ENCODE measurements at regions not wholly inside any gene's neighbourhood (a gene's known extent, or its start where the extent isn't known, plus 50 kb on each side); places are given as distances from the start of the nearest gene placed in this dataset.

DNA sequence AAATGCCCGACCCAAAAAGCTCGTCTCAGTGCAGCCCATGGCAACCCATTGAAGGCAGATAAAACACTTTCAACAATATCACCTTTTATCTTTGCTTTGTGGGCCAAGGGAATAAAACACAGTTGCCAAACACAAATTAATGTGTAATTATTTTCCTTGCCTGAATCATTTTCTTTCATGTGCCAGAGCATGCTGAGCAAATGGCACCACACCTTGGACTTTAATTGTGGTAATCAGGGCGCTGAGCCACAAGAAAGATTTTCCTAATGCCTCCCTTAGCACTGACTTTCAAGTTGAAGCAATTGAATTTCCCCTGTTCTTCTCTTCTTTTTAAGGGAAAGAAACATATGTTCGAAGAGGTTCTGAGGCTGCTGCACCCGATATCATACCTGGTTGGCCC is 297.1 kb upstream of the MSX2 start:
- no peak overlapping the region for H3K4me2 ChIP-seq (ENCODE audit: unreplicated experiment)
- H3K4me1 ChIP-seq (ENCODE audit: insufficient read depth) = no peaks in the 10 kb centered on the region
- no peaks in the 10 kb centered on the region for H3K79me2 ChIP-seq (ENCODE audit: insufficient read depth)
- no peaks in the 10 kb centered on the region for H3K9me3 ChIP-seq (ENCODE audit: low read depth)
- no peaks in the 10 kb centered on the region for H4K20me1 ChIP-seq (ENCODE audit: insufficient read depth)
- H3F3A ChIP-seq (ENCODE audit: insufficient read depth) = no peaks in the 10 kb centered on the region
- in situ Hi-C loops (cut with MboI) = no loop called here
- no peak for DNase-seq
- no peak overlapping the region for H3K4me3 ChIP-seq
- no peak overlapping the region for H2AFZ ChIP-seq
- peaks cover 12% of the 10 kb centered on the region; the same call in 1 of the 2 replicates for H3K27me3 ChIP-seq (replicated peaks; ENCODE audit: insufficient read depth)
- no peak overlapping the region for H3K27ac ChIP-seq
- 28 to 32% methylated on average over 5 of the region's 5 CpGs for WGBS, 2 experiments (ENCODE audit: low coverage in 1 of 2, low lambda C conversion rate in 2 of 2, missing lambda C conversion rate in 2 of 2)
- no peaks in the 10 kb centered on the region for H3K36me3 ChIP-seq (ENCODE audit: low read depth)
- H3K9ac ChIP-seq = no peak overlapping the region
- TF ChIP-seq EZH2phosphoT487 (IDR thresholded peaks at IDR 0.05; ENCODE audit: insufficient read depth, low read depth) = no peak
- TF ChIP-seq EZH2 (IDR thresholded peaks at IDR 0.05; ENCODE audit: insufficient read depth, poor library complexity, severe bottlenecking) = no peak
- H3K9me2 ChIP-seq (ENCODE audit: insufficient read depth) = no peaks in the 10 kb centered on the region

DNA sequence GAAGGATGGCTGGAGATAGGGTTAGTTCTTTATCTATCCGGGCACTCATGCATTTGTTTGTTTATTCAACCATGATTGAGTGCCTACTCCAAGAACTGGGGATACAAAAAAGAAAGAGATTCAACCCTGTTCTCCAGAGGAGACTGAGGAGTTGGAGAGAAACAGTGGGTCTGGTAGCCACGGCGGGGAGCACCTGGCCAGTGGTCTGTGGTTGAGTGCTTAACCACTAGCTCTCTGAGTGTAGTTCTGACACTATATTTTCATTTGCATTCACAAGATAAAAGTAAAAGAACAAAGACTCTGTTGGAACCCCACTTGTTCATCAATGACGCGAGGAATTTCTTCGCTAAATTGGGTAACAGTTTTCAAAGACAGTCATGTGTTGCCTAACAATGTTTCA is 295.5 kb upstream of the MSX2 start:
- TF ChIP-seq EZH2phosphoT487 (IDR thresholded peaks at IDR 0.05; ENCODE audit: insufficient read depth, low read depth) = no peak
- no peak for TF ChIP-seq EZH2 (IDR thresholded peaks at IDR 0.05; ENCODE audit: insufficient read depth, poor library complexity, severe bottlenecking)
- H3K4me1 ChIP-seq (ENCODE audit: insufficient read depth) = no peaks in the 10 kb centered on the region
- H3K27ac ChIP-seq = no peak overlapping the region
- 60 to 64% methylated on average over 6 of the region's 6 CpGs for WGBS, 2 experiments (ENCODE audit: low coverage in 1 of 2, low lambda C conversion rate in 2 of 2, missing lambda C conversion rate in 2 of 2)
- H4K20me1 ChIP-seq (ENCODE audit: insufficient read depth) = no peaks in the 10 kb centered on the region
- DNase-seq = no peak
- H3K4me3 ChIP-seq = no peak overlapping the region
- no peak overlapping the region for H2AFZ ChIP-seq
- in situ Hi-C loops (cut with MboI) = no loop called here
- no peaks in the 10 kb centered on the region for H3K36me3 ChIP-seq (ENCODE audit: low read depth)
- no peak overlapping the region for H3K4me2 ChIP-seq (ENCODE audit: unreplicated experiment)
- no peaks in the 10 kb centered on the region for H3F3A ChIP-seq (ENCODE audit: insufficient read depth)
- peaks cover 5% of the 10 kb centered on the region; the same call in 1 of the 2 replicates for H3K27me3 ChIP-seq (replicated peaks; ENCODE audit: insufficient read depth)
- no peaks in the 10 kb centered on the region for H3K9me2 ChIP-seq (ENCODE audit: insufficient read depth)
- H3K79me2 ChIP-seq (ENCODE audit: insufficient read depth) = no peaks in the 10 kb centered on the region
- no peak overlapping the region for H3K9ac ChIP-seq
- no peaks in the 10 kb centered on the region for H3K9me3 ChIP-seq (ENCODE audit: low read depth)

DNA sequence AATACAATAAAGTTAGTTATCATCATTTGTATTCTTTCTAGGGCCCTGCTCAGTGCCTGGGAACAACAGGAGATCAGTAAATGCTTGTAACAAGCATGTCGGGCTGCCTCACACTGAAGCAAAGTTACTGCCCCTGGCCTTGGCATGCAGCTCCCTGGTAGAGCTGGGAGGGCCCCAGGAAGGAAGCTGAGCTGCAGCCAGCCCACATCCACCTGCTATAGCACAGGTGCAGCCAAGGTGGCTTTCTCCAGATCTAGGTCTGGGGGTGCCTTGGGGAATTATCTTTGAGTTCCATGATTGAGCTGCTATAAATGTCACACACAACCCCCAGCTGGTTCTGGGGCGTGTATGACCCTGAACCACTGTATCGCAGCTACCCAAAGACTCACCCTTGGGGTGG is 293.4 kb upstream of the MSX2 start:
- WGBS, 2 experiments (ENCODE audit: low coverage in 1 of 2, low lambda C conversion rate in 2 of 2, missing lambda C conversion rate in 2 of 2) = 45 to 46% methylated on average over 3 of the region's 3 CpGs
- in situ Hi-C loops (cut with MboI) = no loop called here
- Histone ChIP-seq H3K4me2 (ENCODE audit: unreplicated experiment) (no peak overlapping the region), H3K27me3 (replicated peaks; ENCODE audit: insufficient read depth) (no peaks in the 10 kb centered on the region; the same call in 1 of the 2 replicates), H3K4me1 (ENCODE audit: insufficient read depth) (no peaks in the 10 kb centered on the region), H3K9ac (no peak overlapping the region), H3K79me2 (ENCODE audit: insufficient read depth) (no peaks in the 10 kb centered on the region), H3K9me2 (ENCODE audit: insufficient read depth) (no peaks in the 10 kb centered on the region), H3K4me3 (no peak overlapping the region), H3K9me3 (ENCODE audit: low read depth) (no peaks in the 10 kb centered on the region), H3F3A (ENCODE audit: insufficient read depth) (no peaks in the 10 kb centered on the region), H2AFZ (no peak overlapping the region), H3K27ac (no peak overlapping the region), H4K20me1 (ENCODE audit: insufficient read depth) (no peaks in the 10 kb centered on the region), H3K36me3 (ENCODE audit: low read depth) (no peaks in the 10 kb centered on the region)
- no peak for DNase-seq
- TF ChIP-seq EZH2phosphoT487 (IDR thresholded peaks at IDR 0.05; ENCODE audit: insufficient read depth, low read depth) = no peak
- TF ChIP-seq EZH2 (IDR thresholded peaks at IDR 0.05; ENCODE audit: insufficient read depth, poor library complexity, severe bottlenecking) = no peak

DNA sequence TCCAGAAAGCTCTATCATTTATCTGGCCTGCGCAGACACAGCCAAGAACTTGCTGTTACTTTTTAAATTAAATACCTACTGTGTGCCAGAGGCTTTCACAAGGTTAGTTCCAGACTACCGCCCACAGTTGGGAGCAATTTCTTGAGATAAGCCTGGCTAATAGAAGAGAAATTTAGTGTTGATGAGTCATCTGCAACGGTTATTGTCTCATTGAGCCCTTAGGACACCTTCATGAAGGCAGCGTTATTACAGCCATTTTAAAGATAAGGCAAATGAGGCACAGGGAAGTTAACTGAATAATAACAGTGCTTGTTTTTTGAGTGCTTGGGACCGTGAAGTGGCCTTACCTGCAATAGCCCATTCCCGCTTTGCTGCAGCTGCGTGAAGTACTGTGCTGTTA is 292.9 kb upstream of the MSX2 start:
- no peak for DNase-seq
- Histone ChIP-seq H3K4me2 (ENCODE audit: unreplicated experiment) (no peak overlapping the region), H3K27me3 (replicated peaks; ENCODE audit: insufficient read depth) (no peaks in the 10 kb centered on the region; the same call in 1 of the 2 replicates), H2AFZ (no peak overlapping the region), H4K20me1 (ENCODE audit: insufficient read depth) (no peaks in the 10 kb centered on the region), H3K9ac (no peak overlapping the region), H3K9me2 (ENCODE audit: insufficient read depth) (no peaks in the 10 kb centered on the region), H3K79me2 (ENCODE audit: insufficient read depth) (no peaks in the 10 kb centered on the region), H3K36me3 (ENCODE audit: low read depth) (no peaks in the 10 kb centered on the region), H3K4me1 (ENCODE audit: insufficient read depth) (no peaks in the 10 kb centered on the region), H3K9me3 (ENCODE audit: low read depth) (no peaks in the 10 kb centered on the region), H3K27ac (no peak overlapping the region), H3K4me3 (no peak overlapping the region), H3F3A (ENCODE audit: insufficient read depth) (no peaks in the 10 kb centered on the region)
- in situ Hi-C loops (cut with MboI) = no loop called here
- WGBS, 2 experiments (ENCODE audit: low coverage in 1 of 2, low lambda C conversion rate in 2 of 2, missing lambda C conversion rate in 2 of 2) = 53 to 68% methylated on average over 7 of the region's 7 CpGs
- TF ChIP-seq EZH2 (IDR thresholded peaks at IDR 0.05; ENCODE audit: insufficient read depth, poor library complexity, severe bottlenecking) (no peak), EZH2phosphoT487 (IDR thresholded peaks at IDR 0.05; ENCODE audit: insufficient read depth, low read depth) (no peak)

DNA sequence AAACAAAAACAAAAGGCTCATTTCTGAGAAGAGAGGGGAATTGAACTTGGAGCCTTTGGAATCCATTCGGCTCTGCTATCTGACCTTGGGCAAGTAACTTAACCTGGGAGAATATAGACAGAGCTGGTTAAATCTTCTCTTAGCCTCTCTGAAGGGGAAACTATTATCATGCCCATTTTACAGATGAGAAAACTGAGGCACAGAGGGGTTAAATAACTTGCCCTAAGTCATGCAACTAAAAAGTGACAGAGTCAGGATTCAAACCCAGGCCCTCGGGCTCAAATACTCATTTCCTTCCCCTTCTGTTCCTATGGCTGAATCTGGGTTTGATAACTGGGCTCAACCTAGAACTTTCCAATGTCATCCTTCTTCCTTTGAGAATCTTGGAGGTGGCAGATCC is 291.3 kb upstream of the MSX2 start:
- whole genome bisulfite sequencing, 2 experiments (ENCODE audit: low coverage in 1 of 2, low lambda C conversion rate in 2 of 2, missing lambda C conversion rate in 2 of 2) = 17 to 26% methylated on average over 2 of the region's 2 CpGs
- no peak overlapping the region for H3K9ac ChIP-seq
- no peaks in the 10 kb centered on the region for H3K27me3 ChIP-seq (replicated peaks; ENCODE audit: insufficient read depth)
- no peaks in the 10 kb centered on the region for H3F3A ChIP-seq (ENCODE audit: insufficient read depth)
- no peak for TF ChIP-seq EZH2phosphoT487 (IDR thresholded peaks at IDR 0.05; ENCODE audit: insufficient read depth, low read depth)
- TF ChIP-seq EZH2 (IDR thresholded peaks at IDR 0.05; ENCODE audit: insufficient read depth, poor library complexity, severe bottlenecking) = no peak
- no peak overlapping the region for H3K27ac ChIP-seq
- no peaks in the 10 kb centered on the region for H3K79me2 ChIP-seq (ENCODE audit: insufficient read depth)
- H3K9me3 ChIP-seq (ENCODE audit: low read depth) = no peaks in the 10 kb centered on the region
- H3K9me2 ChIP-seq (ENCODE audit: insufficient read depth) = no peaks in the 10 kb centered on the region
- no peak overlapping the region for H3K4me2 ChIP-seq (ENCODE audit: unreplicated experiment)
- in situ Hi-C loops (cut with MboI) = no loop called here
- no peaks in the 10 kb centered on the region for H4K20me1 ChIP-seq (ENCODE audit: insufficient read depth)
- no peak overlapping the region for H2AFZ ChIP-seq
- no peaks in the 10 kb centered on the region for H3K4me1 ChIP-seq (ENCODE audit: insufficient read depth)
- H3K4me3 ChIP-seq = no peak overlapping the region
- no peaks in the 10 kb centered on the region for H3K36me3 ChIP-seq (ENCODE audit: low read depth)
- no peak for DNase-seq
